ENCODE measurements at regions not wholly inside any gene's neighbourhood (a gene's known extent, or its start where the extent isn't known, plus 50 kb on each side); places are given as distances from the start of the nearest gene placed in this dataset.

DNA sequence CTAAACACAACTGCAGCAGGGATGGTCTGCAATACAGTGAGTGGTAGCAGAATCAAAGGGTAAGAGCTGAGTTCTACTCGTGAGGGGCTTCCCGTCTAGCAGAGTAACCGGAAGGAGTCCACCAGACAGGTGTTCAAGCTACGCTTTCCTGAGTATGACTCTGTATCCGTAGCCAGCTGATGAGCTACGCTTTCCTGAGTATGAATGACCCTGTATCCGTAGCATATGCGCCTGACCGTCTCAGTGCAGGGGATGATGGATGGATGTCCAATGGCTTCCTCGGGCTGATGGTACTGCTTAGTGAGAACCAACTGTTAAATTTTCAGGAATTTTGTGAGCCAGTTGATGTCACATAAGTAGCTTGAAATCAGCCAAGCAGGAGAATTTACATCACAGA is 244.1 kb upstream of the MYT1L start:
- DNase-seq, result no peak

GRCh38 chr2:2574401-2575180 is 243.5 kb upstream of the MYT1L start:
- no peak for DNase-seq

DNA sequence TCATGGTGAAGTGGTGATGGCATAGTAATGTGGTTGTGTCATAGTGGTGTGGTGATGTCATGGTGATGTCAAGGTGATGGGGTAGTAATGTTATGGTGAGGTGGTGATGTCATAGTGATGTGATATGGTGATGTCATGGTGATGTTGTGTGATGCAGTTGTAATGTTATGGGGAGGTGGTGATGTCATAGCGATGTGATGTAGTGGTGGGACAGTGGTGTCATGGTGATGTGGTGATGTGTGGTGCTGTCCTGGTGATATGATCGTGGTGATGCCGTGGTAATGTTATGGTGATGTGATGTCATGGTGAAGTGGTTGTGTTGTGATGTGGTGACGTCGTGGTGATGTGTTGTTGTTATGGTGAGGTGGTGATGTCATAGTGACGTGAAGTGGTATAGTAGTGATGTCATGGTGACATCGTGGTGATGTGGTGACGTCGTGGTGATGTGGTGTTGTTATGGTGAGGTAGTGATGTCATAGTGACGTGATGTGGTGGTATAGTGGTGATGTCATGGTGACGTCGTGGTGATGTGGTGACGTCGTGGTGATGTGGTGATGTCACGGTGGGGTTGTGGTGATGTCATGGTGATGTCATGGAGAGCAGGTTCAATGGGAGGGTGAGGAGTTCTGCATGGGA is 242.7 kb upstream of the MYT1L start:
- no peak for DNase-seq

DNA sequence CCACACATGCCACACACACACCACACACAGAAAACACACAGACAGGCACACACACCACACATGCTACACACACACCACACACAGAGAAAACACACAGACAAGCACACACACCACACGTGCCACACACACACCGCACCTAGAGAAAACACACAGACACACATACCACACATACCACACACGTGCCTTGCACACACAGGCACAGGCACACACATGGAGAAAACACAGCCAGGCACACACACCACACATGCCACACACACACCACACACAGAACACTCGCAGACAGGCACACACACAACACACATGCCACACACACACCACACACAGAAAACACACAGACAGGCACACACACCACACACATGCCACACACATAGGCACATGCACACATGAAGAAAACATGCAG is 242.1 kb upstream of the MYT1L start:
- DNase-seq, result no peak

DNA sequence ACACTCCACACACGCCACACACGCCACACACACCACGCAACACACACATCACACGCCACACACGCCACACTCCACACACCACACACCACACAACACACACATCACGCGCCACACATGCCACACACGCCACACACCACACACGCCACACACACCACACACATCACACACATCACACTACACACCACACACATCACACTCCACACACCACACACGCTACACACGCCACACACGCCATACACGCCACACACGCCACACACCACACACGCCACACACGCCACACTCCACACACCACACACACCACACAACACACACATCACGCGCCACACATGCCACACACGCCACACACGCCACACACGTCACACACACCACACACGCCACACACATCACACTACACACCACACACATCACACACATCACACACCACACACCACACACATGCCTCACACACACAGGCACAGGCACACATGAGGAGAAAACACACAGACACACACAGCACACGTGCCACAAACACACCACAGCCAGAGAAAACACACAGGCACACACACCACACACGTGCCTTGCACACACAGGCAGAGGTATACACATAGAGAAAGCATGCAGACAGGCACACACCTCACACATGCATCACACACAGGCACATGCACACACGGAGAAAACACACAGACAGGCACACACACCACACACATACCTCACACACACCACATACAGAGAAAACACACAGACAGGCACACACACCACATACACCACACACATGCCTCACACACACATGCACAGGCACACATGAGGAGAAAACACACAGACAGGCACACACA is 241.5 kb upstream of the MYT1L start:
- DNase-seq, result no peak

DNA sequence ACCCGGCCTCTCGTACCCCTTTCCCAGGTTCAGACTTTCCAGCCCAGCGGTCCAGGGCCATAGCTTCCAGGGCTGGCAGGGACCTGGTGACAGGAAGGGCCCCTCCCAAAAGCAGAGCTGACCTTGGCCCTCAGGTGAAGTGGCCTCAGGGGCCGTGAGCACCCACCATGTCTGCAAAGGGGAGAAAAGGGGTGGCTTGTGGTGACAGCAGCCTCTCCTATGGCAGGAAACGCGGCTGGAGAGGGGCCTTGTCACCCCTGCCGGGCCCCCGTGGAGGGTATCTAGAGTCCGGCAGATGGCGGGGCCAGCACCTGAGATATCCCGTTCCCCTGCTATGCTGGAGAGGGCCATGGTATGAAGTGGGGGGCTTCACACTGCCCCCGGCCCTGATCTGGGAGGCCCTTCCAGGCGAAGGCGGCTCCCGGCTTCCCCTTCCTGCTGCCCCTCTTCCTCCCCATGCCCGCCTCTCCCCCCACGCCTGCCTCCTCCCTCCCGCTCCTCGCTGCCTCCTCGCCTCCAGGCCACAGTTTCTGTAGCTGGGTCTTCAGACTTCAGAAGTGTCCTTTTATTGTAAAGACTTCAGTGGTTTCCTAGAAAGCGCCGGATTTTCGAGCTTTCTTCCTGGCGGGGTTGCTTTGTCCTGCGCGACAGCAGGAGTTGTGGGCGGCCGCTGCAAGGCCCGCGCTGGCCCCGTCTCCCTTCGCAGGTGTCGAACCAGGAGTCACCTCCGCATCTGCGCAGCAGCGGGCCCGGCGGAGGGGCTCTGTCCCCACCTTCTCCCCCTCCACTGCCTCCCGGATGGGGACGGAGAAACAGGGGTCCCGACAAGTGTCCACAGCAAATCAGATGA is 240.5 kb upstream of the MYT1L start:
- no peak for DNase-seq

GRCh38 chr2:2570871-2571270 is 239.8 kb upstream of the MYT1L start:
- DNase-seq, result no peak

DNA sequence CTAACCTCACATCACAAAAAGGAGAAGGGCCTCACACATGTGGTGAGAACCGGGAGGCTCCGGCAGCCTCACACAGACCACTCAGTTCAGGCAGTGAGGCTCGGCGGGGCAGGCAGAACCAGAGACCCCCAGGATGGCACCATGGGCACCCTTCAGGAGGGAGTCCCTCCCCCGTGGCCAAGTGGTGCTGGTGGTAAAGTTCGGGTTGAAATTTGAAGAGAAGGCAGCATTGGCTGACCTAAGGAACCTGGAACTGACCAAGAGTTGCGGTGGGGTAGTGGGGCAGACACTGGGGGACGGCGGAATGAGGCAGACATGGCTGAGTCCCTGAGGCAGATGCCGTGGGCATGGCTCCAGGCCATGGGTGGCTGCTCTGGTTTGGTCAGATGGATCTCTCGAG is 239.3 kb upstream of the MYT1L start:
- no peak for DNase-seq

GRCh38 chr2:2569836-2570235 is 238.8 kb upstream of the MYT1L start:
- DNase-seq, result no peak

DNA sequence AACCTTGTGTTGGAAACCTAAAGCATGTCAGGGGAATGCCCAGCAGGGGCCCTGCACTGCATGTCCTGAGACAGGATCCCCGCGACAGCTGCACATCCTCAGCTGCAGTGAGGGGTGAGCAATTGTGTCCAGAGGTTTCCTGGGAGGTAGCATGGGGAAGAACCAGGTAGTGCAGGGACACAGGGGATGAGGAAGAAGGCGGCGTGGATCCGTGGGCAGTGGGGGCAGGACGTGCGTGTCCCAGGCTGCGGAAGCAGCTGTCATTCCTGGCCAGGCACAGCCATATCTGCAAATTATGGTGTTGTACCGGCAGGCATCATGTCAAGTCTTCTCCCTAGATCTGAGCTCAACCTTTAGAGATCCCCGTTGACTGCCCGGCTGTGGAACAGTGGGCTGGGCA is 238.2 kb upstream of the MYT1L start:
- DNase-seq, result no peak

- no peak for DNase-seq
These were observed 237.3 kb upstream of the MYT1L start for GRCh38 chr2:2568411-2568810.

GRCh38 chr2:2567776-2568175 is 236.7 kb upstream of the MYT1L start:
- no peak for DNase-seq

- no peak for DNase-seq
These were observed 235.6 kb upstream of the MYT1L start for GRCh38 chr2:2566396-2567323.

- DNase-seq, result no peak
These were observed 234.6 kb upstream of the MYT1L start for GRCh38 chr2:2565671-2566070.

DNA sequence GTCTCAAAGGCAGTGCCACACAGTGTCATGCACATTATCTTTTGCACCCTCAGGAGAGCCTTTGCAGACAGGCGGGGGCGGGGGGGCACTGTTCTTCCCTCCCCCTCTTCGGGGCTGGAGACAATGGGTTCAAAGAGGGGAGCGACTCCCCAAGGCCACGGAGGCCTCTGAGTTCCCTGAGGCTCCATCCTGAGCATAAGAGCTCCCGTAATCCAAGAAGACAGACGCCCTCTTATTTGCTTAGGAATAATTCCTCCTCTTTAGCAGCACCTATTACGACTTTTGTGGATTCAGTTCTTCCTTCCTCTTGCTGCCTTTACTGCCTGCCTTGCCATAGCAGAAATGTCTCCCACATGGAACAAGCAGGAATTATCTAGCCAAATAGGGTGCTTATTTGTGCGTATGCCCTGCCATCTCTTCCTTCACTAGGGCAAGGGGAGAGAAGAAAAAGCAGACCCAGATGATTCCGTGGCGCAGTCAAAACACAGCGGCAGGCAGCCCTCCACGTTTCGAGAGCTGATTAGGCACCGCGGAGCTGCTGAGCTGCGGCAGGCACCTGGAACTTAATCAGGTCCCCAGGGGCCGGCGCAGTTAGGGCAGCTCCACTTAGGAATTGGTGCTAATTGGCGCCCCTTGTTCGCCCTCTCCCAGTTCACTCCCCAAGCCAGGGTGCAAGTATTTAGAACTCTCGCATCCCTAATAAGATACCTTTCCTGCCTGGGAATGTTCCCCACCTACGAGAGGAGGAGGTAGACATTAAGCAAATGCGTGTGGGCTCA is 233.4 kb upstream of the MYT1L start:
- DNase-seq, result no peak

DNA sequence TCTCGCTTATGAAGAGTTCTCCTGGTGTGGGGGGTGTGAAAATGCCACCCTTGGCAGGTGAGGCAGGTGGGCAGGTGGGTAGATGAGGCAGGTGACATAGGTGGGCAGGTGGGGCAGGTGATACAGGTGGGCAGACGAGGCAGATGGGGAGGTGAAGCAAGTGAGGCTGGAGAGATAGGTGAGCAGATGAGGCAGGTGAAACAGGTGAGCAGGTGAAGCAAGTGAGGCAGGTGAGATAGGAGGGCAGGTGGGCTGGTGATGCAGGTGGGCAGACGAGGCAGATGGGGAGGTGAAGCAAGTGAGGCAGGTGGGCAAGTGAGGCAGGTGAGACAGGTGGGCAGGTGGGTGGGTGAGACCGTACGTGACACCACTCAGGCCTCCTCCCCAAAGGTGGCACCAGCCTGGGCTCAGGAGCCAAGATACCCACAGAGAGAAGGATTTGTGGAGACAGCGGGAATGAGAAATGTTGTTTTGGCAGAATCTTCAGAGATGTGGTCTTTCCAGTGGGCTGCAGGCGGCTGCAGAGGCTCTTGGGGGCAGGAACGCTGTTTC is 232.3 kb upstream of the MYT1L start:
- DNase-seq, result no peak

DNA sequence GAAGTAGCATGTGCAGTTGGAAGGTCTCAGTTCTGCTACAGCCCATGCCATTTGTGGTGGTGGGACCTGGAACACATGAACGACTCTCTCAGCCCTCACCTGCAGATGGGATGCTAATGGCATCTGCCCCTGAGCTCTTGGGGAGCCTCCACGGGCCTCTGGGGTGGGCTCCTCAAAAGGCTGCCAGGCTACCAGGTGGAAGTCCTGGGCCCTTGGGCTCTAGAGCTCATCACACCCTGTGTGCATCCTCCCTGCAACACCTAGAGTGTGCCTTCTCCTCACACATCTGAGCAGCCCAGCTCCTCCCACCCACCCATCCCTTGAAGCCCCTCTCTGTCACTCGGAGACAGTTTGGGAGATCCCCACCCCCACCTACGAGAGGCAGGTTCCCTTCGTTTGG is 231.8 kb upstream of the MYT1L start:
- DNase-seq, result no peak

DNA sequence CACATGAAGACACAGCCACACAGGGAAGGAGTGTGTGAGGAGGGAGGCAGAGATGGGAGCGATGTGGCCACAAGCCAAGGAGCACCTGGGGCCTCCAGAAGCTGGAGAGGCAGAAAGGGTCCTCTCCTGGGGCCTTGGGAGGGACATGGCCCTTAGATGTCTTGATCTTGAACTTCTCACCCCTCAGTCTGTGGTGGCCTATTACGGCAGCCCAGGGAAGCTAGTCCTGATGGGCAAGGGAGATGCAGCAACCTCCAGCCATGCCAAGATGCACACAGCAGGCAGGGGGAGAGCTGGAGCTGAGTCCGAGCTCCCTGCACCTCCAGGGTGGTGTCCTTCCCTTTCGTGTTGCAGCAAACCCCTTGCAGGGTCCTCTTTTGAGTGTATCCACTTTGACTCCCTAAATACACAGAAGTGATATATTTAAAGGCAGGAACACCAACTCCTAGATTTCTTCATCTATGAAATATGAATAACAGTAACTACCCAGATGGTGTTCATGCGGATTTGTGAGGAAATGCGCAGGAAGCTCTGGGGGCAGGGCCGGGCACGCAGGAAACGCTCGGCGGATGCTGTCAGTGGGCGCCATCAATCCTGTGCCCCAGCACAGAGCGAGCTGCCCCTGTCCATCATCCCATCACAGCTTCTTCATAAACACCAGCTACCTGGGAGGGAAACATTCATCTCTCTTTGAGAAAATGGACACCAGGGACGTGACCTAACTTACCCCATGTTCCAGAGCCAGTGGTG is 230.4 kb upstream of the MYT1L start:
- no peak for DNase-seq

GRCh38 chr2:2560374-2561015 is 229.4 kb upstream of the MYT1L start:
- no peak for DNase-seq
